ENCODE measurements at regions not wholly inside any gene's neighbourhood (a gene's known extent, or its start where the extent isn't known, plus 50 kb on each side); places are given as distances from the start of the nearest gene placed in this dataset.

- no peak for TF ChIP-seq KLF1 (tag by site-specific recombination; IDR thresholded peaks at IDR 0.05)
- no peak for TF ChIP-seq CTCF (tag by site-specific recombination; IDR thresholded peaks at IDR 0.05)
- no peak for TF ChIP-seq ZNF585B (tag by site-specific recombination; IDR thresholded peaks at IDR 0.05)
- no peak for TF ChIP-seq ZNF202 (tag by site-specific recombination; IDR thresholded peaks at IDR 0.05; ENCODE audit: borderline replicate concordance)
- TF ChIP-seq ZEB2 (tag by site-specific recombination; IDR thresholded peaks at IDR 0.05): no peak
- TF ChIP-seq ZNF311 (tag by site-specific recombination; IDR thresholded peaks at IDR 0.05; ENCODE audit: borderline replicate concordance): no peak
- TF ChIP-seq ZBTB20 (tag by site-specific recombination; IDR thresholded peaks at IDR 0.05): no peak
- no peak for TF ChIP-seq SCRT2 (tag by site-specific recombination; IDR thresholded peaks at IDR 0.05)
- no peak for TF ChIP-seq GLI4 (tag by site-specific recombination; IDR thresholded peaks at IDR 0.05)
These were observed 360.7 kb downstream of the NSUN3 start for GRCh38 chr3:94423578-94423977.

Measured in HEK293 (cell line).